ELF-1 (cell line): ENCODE measurements at regions not wholly inside any gene's neighbourhood (a gene's known extent, or its start where the extent isn't known, plus 50 kb on each side); places are given as distances from the start of the nearest gene placed in this dataset.
A peak's percentile ranks its signal among the peaks of the same experiment; 100 is the strongest.
"Not testable (repeated sequence)": the region's sequence is repeated elsewhere in the genome, so short reads cannot be mapped to it uniquely, and the experiment has no call there.

ENCODE experiments used
- DNase-seq: peaks from one replicate; pipeline ENCODE4 v3.0.0-alpha.2; 2016; ENCODE audit warnings: low read depth, low spot score

DNA sequence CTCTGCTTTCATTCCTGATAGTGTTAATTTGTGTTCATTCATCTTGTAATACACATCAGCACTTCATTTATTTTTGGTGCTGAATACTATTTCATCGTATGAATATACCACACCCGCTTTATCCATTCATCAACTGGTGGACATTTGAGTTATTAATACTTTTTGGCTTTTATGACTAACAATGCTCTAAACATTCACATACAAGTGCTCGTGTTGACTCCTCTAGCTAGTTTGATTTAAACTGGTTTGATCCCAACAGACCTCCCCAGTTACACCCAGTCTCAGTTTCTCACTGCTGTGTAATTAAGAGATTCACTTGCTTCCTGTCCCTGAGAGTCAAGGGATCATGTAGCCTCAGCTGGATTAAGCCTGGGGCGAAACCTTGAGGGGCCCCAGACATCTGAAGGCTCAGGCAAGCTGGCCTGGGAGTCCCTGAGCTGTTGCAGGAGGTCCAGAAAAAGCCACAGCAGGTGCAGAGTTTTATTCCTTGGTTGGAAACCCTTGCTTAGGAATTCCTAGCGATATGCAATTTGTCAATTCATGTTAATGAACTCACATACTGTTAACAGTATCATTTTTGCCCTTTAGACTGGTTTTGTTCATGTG is 52.8 kb upstream of the CLDN24 start:
- DNase-seq = peak; percentile 60

DNA sequence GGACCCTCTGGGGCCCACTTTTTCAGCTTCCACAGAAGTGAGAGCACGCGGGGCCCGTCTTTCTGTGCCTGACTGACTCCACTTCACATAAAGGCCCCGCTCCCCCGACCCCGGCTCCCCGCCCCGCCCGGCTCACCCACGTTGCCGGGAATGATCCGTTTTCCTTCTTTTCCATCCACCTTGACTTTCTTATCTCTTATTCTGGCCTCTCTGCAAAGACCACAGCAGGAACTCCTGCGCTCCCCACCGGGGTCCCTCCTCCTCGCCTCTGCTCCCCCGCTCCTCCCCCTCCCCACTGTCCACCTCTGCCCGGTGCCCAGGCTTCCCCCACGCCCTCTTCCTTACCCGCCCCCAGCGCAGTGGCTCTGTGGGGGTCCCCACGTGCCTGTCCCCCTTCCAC is 54.2 kb upstream of the CLDN24 start:
- DNase-seq = no peak

- no peak for DNase-seq
Observed at GRCh38 chr4:183377491-183377890, 55.3 kb upstream of the CLDN24 start.

DNA sequence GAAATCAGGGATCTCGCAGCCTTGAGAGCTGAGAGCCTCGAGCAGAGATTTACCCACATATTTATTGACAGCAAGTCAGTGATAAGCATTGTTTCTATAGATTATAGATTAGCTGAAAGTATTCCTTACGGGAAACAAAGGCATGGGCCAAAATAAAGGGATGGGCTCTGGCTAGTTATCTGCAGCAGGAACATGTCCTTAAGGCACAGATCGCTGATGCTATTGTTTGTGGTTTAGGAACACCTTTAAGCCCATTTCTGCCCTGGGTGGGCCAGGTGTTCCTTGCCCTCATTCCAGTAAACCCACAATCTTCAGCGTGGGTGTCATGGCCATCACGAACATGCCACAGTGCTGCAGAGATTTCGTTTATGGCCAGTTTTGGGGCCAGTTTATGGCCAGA is 56.1 kb upstream of the CLDN24 start:
- not testable (repeated sequence) for DNase-seq

GRCh38 chr4:183380901-183381300 is 58.7 kb upstream of the CLDN24 start:
- no peak for DNase-seq

GRCh38 chr4:183383606-183384005 is 60.8 kb upstream of the CDKN2AIP start:
- no peak for DNase-seq

- DNase-seq = no peak
Observed at GRCh38 chr4:183384516-183384915, 59.9 kb upstream of the CDKN2AIP start.

DNA sequence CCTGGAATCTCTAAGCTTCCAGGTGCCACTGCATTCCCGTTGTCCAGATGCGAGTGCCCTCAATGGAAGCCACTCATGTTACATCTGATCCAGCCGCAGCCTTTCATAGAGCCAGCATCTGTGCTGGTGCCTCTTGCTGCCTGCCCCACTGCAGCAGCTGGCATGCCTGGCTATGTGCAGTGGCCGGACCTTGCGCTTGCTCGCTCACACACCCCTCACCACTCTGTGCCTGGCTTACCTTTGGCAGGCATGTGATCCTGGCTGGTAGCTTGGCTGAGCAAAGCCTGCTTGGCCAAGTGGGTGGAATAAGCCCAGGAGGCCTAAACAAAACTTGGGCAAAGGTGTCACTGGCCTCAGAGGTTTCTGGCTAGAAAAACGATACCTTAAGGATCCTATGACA is 59.5 kb upstream of the CDKN2AIP start:
- DNase-seq = no peak

DNA sequence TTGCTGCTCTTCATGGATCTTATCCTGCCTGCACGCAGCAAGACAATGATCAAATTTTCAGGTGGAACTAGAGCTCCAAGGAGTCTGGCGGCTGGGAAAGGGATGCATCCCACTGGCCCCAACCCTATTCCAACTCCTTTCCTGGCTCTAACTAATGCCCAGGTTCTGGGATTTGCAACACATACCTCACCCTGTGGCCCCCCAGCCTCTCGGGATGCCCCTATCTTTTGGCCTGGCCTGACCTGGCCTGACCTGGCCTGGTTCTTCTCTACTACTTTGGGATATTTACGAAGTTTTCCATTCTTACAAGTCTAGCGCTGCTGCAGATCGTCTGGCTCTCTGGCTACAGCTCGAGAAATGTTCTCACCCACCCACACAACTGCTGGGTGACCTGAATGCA is 56.4 kb upstream of the CDKN2AIP start:
- DNase-seq = no peak

DNA sequence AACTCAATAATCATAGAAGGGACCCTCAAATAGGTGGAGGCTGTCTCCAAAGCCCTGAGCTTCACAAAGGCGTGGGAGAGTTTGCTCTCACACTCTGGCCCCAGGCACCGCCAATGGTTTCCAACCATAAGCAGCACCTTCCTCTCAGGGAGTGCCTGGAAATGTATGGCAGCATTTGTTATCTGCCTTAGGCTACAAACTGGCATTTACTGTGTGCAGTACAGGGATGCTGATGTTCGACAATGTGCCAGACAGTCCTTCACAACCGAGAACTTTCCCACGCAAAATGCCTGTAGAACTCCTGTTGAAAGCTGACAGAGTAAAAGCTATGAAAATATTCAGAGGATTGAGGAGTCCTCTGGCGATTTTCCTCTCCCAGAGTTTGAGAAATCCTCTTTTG is 55.7 kb upstream of the CDKN2AIP start:
- DNase-seq = peak; percentile 36

DNA sequence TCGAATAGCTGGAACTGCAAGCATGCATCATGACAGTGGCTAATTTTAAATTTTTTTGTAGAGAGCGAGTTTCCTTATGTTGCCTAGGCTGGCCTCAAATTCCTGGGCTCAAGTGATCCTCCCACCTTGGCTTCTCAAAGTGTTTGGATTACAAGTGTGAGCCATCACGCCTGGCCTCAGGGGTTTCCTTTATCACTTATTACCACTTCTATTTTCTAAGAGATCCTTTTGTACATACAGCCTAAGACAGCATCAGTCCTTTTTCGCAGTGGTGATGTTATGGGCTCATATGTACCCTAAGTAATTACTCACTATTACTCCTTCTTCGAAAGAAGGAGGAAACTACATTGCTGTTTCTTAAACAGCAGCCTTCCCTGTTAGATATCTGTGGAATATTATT is 54.1 kb upstream of the CDKN2AIP start:
- no peak for DNase-seq

- DNase-seq = no peak
Observed at GRCh38 chr4:183391204-183391603, 53.2 kb upstream of the CDKN2AIP start.

GRCh38 chr4:183392377-183392776 is 52.1 kb upstream of the CDKN2AIP start:
- DNase-seq = no peak

GRCh38 chr4:183393446-183393845 is 51.0 kb upstream of the CDKN2AIP start:
- no peak for DNase-seq

DNA sequence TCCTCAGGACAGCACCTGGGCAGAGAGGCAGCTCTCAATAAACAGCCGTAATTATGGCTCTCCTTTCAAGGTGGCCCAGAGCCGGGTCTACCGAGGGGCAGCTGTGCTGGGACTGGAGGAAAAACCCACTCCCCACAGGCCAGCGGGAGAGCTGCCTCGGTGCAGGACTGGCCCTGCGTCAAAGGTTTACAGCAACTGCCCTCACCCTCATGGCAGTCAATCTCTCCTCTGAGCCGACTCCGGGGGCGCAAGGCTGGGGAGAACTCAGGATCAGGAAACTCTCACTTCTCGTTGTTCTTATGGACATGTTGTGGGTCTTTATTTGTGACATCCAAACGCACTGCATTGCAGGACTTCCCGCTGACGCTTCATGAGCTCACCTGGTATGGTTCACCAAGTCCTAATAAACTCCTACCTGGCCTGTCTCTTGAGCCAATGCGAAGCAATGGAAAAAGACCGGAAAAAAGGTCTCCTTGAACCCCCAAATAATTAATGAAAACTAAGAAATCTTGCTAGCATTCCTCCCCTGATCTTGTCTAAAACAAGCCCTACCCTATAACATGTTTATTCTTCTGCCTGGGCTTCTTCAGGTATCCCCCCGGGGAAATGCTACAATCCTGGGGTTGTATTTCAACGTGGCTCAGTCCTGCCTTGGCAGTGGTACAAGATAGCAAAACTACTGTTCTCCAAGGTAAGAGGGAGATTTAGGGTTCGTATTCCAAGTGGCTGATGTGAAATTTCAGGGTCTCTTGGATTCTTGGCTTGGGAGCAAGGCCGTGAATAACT is 50.1 kb upstream of the CDKN2AIP start:
- DNase-seq = peak; percentile 35
